NCI-H524 (cell line): ENCODE measurements at regions not wholly inside any gene's neighbourhood (a gene's known extent, or its start where the extent isn't known, plus 50 kb on each side); places are given as distances from the start of the nearest gene placed in this dataset.

ENCODE experiments used
- DNase-seq, 2 experiments: peaks; one replicate each; lab custom pipeline; 2025; lab: John Stamatoyannopoulos, UW

- no peak for DNase-seq
These were observed 79.9 kb upstream of the TMEM196 start for GRCh38 chr7:19853261-19853832.

GRCh38 chr7:19852192-19852591, 78.8 kb upstream of the TMEM196 start:
- no peak for DNase-seq

- DNase-seq = no peak
These were observed 78.1 kb upstream of the TMEM196 start for GRCh38 chr7:19851504-19851903.

- DNase-seq = no peak
These were observed 61.1 kb upstream of the TMEM196 start for GRCh38 chr7:19834566-19834965.

- no peak for DNase-seq
These were observed 57.2 kb upstream of the TMEM196 start for GRCh38 chr7:19830604-19831003.
